Thoracic aorta (tissue), 2 donors: ENCODE measurements at regions not wholly inside any gene's neighbourhood (a gene's known extent, or its start where the extent isn't known, plus 50 kb on each side); places are given as distances from the start of the nearest gene placed in this dataset.
A peak's percentile ranks its signal among the peaks of the same experiment; 100 is the strongest.

Experiments
- ATAC-seq: fragments of 150-250 bp; one replicate; pipeline ENCODE4 v1.8.0; 2017; ENCODE audit warnings: low read depth; ENCODE audit not compliant: insufficient number of reproducible peaks, low FRiP score
- DNase-seq: peaks from one replicate; pipeline ENCODE4 v3.0.0-alpha.2; 2020; ENCODE audit warnings: low spot score
- H3K27ac ChIP-seq, 2 donors: fragments of 200-600 bp; sonication (generic); 1 replicate in 1 of 2; 2 replicates in 1 of 2; pipeline ENCODE4 v1.5.1; 2016; ENCODE audit warnings: mild to moderate bottlenecking in 2 of 2, moderate library complexity in 2 of 2
- H3K27me3 ChIP-seq: fragments of 200-600 bp; sonication (generic); replicated peaks from 2 replicates; pipeline ENCODE4 v1.6.0; 2016; ENCODE audit warnings: mild to moderate bottlenecking; ENCODE audit not compliant: insufficient read depth
- H3K36me3 ChIP-seq: fragments of 200-600 bp; sonication (generic); one replicate; pipeline ENCODE4 v1.5.1; 2016
- H3K4me1 ChIP-seq, 2 donors: fragments of 200-600 bp; sonication (generic); 1 replicate in 1 of 2; 2 replicates in 1 of 2; pipeline versions ENCODE4 v1.5.1 to v1.6.0; 2016; ENCODE audit warnings: low read depth in 2 of 2, mild to moderate bottlenecking in 1 of 2; ENCODE audit not compliant: control insufficient read depth in 1 of 2
- H3K4me3 ChIP-seq: fragments of 200-600 bp; sonication (generic); 2 replicates; pipeline ENCODE4 v1.5.1; 2016; ENCODE audit warnings: mild to moderate bottlenecking
- H3K9me3 ChIP-seq: fragments of 200-600 bp; sonication (generic); 2 replicates; pipeline ENCODE4 v1.5.1; 2016
- CTCF ChIP-seq: fragments of 200-600 bp; sonication (generic); IDR thresholded peaks from one replicate; pipeline ENCODE4 v1.5.1; 2019; ENCODE audit warnings: antibody characterized with exemption

GRCh38 chr1:10939654-10940450, 72.6 kb upstream of the TARDBP start:
- Histone ChIP-seq H3K9me3 (no peaks in the 10 kb centered on the region), H3K4me3 (no peak overlapping the region), H3K27ac (no peak overlapping the region), H3K36me3 (no peaks in the 10 kb centered on the region), H3K27me3 (no peaks in the 10 kb centered on the region), H3K4me1 (peaks cover 0 to 20% of the 10 kb centered on the region in 2 donors)
- ATAC-seq (no peak), DNase-seq (no peak)
- TF ChIP-seq CTCF: no peak

- ATAC-seq: no peak
- Histone ChIP-seq H3K4me3 (no peak overlapping the region), H3K36me3 (no peaks in the 10 kb centered on the region), H3K4me1 (peaks cover 0 to 20% of the 10 kb centered on the region in 2 donors), H3K27me3 (no peaks in the 10 kb centered on the region), H3K9me3 (no peaks in the 10 kb centered on the region), H3K27ac (no peak overlapping the region)
- TF ChIP-seq CTCF: no peak
- no peak for DNase-seq
Observed at GRCh38 chr1:10940451-10940804, 72.0 kb upstream of the TARDBP start.

GRCh38 chr1:10940838-10941237, 71.6 kb upstream of the TARDBP start:
- no peaks in the 10 kb centered on the region for H3K27me3 ChIP-seq
- H3K27ac ChIP-seq: no peak overlapping the region
- H3K9me3 ChIP-seq: no peaks in the 10 kb centered on the region
- DNase-seq (no peak), ATAC-seq (no peak)
- H3K4me1 ChIP-seq: peaks cover 0 to 20% of the 10 kb centered on the region in 2 donors
- no peaks in the 10 kb centered on the region for H3K36me3 ChIP-seq
- H3K4me3 ChIP-seq: no peak overlapping the region
- TF ChIP-seq CTCF: no peak

- no peak overlapping the region for H3K27ac ChIP-seq
- peaks cover 0 to 20% of the 10 kb centered on the region in 2 donors for H3K4me1 ChIP-seq
- DNase-seq (no peak), ATAC-seq (no peak)
- no peaks in the 10 kb centered on the region for H3K27me3 ChIP-seq
- H3K36me3 ChIP-seq: no peaks in the 10 kb centered on the region
- H3K4me3 ChIP-seq: no peak overlapping the region
- TF ChIP-seq CTCF: peak; percentile 89
- no peaks in the 10 kb centered on the region for H3K9me3 ChIP-seq
Observed at GRCh38 chr1:10941891-10942541, 70.4 kb upstream of the TARDBP start.

- no peak for DNase-seq
- ATAC-seq: no peak
Observed at GRCh38 chr1:10942542-10942912, 69.9 kb upstream of the TARDBP start.

More at GRCh38 chr1:10942542-10942912, 69.9 kb upstream of the TARDBP start:
- no peaks in the 10 kb centered on the region for H3K9me3 ChIP-seq
- no peak for TF ChIP-seq CTCF
- H3K27me3 ChIP-seq: no peaks in the 10 kb centered on the region
- H3K4me3 ChIP-seq: no peak overlapping the region
- H3K4me1 ChIP-seq: peaks cover 0 to 20% of the 10 kb centered on the region in 2 donors
- H3K27ac ChIP-seq: no peak overlapping the region
- H3K36me3 ChIP-seq: no peaks in the 10 kb centered on the region
